Mesenchymal stem cell (in vitro differentiated cells and primary cell): ENCODE measurements at regions not wholly inside any gene's neighbourhood (a gene's known extent, or its start where the extent isn't known, plus 50 kb on each side); places are given as distances from the start of the nearest gene placed in this dataset.
"Not testable (repeated sequence)": the region's sequence is repeated elsewhere in the genome, so short reads cannot be mapped to it uniquely, and the experiment has no call there.

Source experiments
- DNase-seq: peaks from one replicate; pipeline ENCODE4 v3.0.0-alpha.2; 2013
- H2AFZ ChIP-seq: one replicate; pipeline ENCODE4 v1.6.1; 2013; ENCODE audit warnings: low read depth, mild to moderate bottlenecking, control low read depth, inconsistent platforms, low read length, moderate library complexity
- H2AK5ac ChIP-seq: 2 replicates; pipeline ENCODE4 v1.6.1; 2013; ENCODE audit warnings: low read length, moderate library complexity, mild to moderate bottlenecking, inconsistent platforms; ENCODE audit not compliant: severe bottlenecking
- H2BK120ac ChIP-seq: one replicate; pipeline ENCODE4 v1.6.1; 2013; ENCODE audit warnings: low read depth, mild to moderate bottlenecking, inconsistent platforms, low read length, moderate library complexity
- H2BK12ac ChIP-seq, 2 experiments: one replicate each; pipeline ENCODE4 v1.6.1; 2013; ENCODE audit warnings: inconsistent platforms in 2 of 2, low read length in 2 of 2, mild to moderate bottlenecking in 2 of 2, moderate library complexity in 2 of 2, control low read depth in 1 of 2
- H2BK15ac ChIP-seq: one replicate; pipeline ENCODE4 v1.6.1; 2013; ENCODE audit warnings: mild to moderate bottlenecking, low read depth, inconsistent platforms; ENCODE audit not compliant: poor library complexity, severe bottlenecking
- H2BK5ac ChIP-seq: 2 replicates; pipeline ENCODE4 v1.6.1; 2013; ENCODE audit warnings: low read depth, mild to moderate bottlenecking, low read length, control low read depth, inconsistent platforms; ENCODE audit not compliant: poor library complexity, severe bottlenecking
- H3K14ac ChIP-seq, 2 experiments: one replicate each; pipeline ENCODE4 v1.6.1; 2013; ENCODE audit warnings: inconsistent platforms in 2 of 2, low read length in 2 of 2, control low read depth in 1 of 2, mild to moderate bottlenecking in 1 of 2, moderate library complexity in 1 of 2
- H3K18ac ChIP-seq, 2 experiments: one replicate each; pipeline ENCODE4 v1.6.1; 2013; ENCODE audit warnings: inconsistent platforms in 2 of 2, low read length in 2 of 2, control low read depth in 1 of 2, low read depth in 1 of 2, mild to moderate bottlenecking in 1 of 2
- H3K23ac ChIP-seq, 2 experiments: one replicate each; pipeline ENCODE4 v1.6.1; 2013; ENCODE audit warnings: inconsistent platforms in 2 of 2, low read length in 2 of 2, mild to moderate bottlenecking in 2 of 2, moderate library complexity in 2 of 2, control low read depth in 1 of 2
- H3K27ac ChIP-seq: 2 replicates; pipeline ENCODE4 v1.5.1; 2013; ENCODE audit warnings: mild to moderate bottlenecking, moderate library complexity, low read length, control low read depth, inconsistent platforms; ENCODE audit not compliant: poor library complexity, severe bottlenecking
- H3K27me3 ChIP-seq, 2 experiments: 2 replicates each; pipeline versions ENCODE4 v1.6.1 to v1.7.0; 2013; ENCODE audit warnings: low read length in 2 of 2, mild to moderate bottlenecking in 2 of 2, moderate library complexity in 2 of 2, control low read depth in 1 of 2, inconsistent platforms in 1 of 2; ENCODE audit not compliant: control insufficient read depth in 1 of 2, insufficient read depth in 1 of 2
- H3K36me3 ChIP-seq, 2 experiments: 2 replicates each; pipeline versions ENCODE4 v1.6.1 to v1.7.0; 2013; ENCODE audit warnings: low read length in 2 of 2, control low read depth in 1 of 2, inconsistent platforms in 1 of 2, low read depth in 1 of 2, mild to moderate bottlenecking in 1 of 2; ENCODE audit not compliant: insufficient read depth in 2 of 2, control insufficient read depth in 1 of 2
- H3K4ac ChIP-seq, 2 experiments: one replicate each; pipeline ENCODE4 v1.6.1; 2013; ENCODE audit warnings: inconsistent platforms in 2 of 2, low read length in 2 of 2, mild to moderate bottlenecking in 2 of 2, moderate library complexity in 2 of 2, control low read depth in 1 of 2, low read depth in 1 of 2
- H3K4me1 ChIP-seq: 2 replicates; pipeline ENCODE4 v1.6.1; 2013; ENCODE audit warnings: low read depth, low read length, control low read depth; ENCODE audit not compliant: control insufficient read depth, insufficient read depth
- H3K4me2 ChIP-seq: 2 replicates; pipeline ENCODE4 v1.6.1; 2013; ENCODE audit warnings: low read length, mild to moderate bottlenecking, inconsistent platforms; ENCODE audit not compliant: poor library complexity, severe bottlenecking
- H3K4me3 ChIP-seq, 2 experiments: 2 replicates each; pipeline versions ENCODE4 v1.5.1 to v1.7.0; 2013; ENCODE audit warnings: low read length in 2 of 2, mild to moderate bottlenecking in 2 of 2, control low read depth in 1 of 2, low read depth in 1 of 2; ENCODE audit not compliant: insufficient read depth in 1 of 2
- H3K79me1 ChIP-seq: replicated peaks from 2 replicates; pipeline ENCODE4 v1.6.1; 2013; ENCODE audit warnings: mild to moderate bottlenecking, control low read depth, low read length, inconsistent platforms; ENCODE audit not compliant: poor library complexity, severe bottlenecking
- H3K9ac ChIP-seq: 2 replicates; pipeline ENCODE4 v1.7.0; 2013; ENCODE audit warnings: mild to moderate bottlenecking, low read length, moderate library complexity
- H3K9me3 ChIP-seq: 2 replicates; pipeline ENCODE4 v1.7.0; 2013; ENCODE audit warnings: mild to moderate bottlenecking, low read length; ENCODE audit not compliant: control insufficient read depth
- H4K8ac ChIP-seq: one replicate; pipeline ENCODE4 v1.6.1; 2013; ENCODE audit warnings: inconsistent platforms, mild to moderate bottlenecking, low read length, moderate library complexity
- H4K91ac ChIP-seq: one replicate; pipeline ENCODE4 v1.6.1; 2013; ENCODE audit warnings: mild to moderate bottlenecking, low read length, inconsistent platforms
- WGBS: methylation state at CpG from one replicate; pipeline ENCODE4 v1.1.7; 2013; ENCODE audit warnings: mixed read lengths; 5-methylcytosine and 5-hydroxymethylcytosine counted together

- 100% methylated on average over 2 of the region's 3 CpGs for WGBS
- no peak for DNase-seq
- H4K8ac ChIP-seq = no peak overlapping the region
- H2BK120ac ChIP-seq = no peak overlapping the region
- no peak overlapping the region for H2BK12ac ChIP-seq
- H3K23ac ChIP-seq = no peak overlapping the region
- no peak overlapping the region for H4K91ac ChIP-seq
- no peak overlapping the region for H2AFZ ChIP-seq
- H2AK5ac ChIP-seq = no peak overlapping the region
- H3K14ac ChIP-seq = no peak overlapping the region
- no peaks in the 10 kb centered on the region for H3K36me3 ChIP-seq
- peaks cover 2% of the 10 kb centered on the region for H3K9me3 ChIP-seq
- H3K27ac ChIP-seq = no peak overlapping the region
- H3K4me1 ChIP-seq = peaks cover 1% of the 10 kb centered on the region
- H2BK15ac ChIP-seq = no peak overlapping the region
- no peak overlapping the region for H2BK5ac ChIP-seq
- no peak overlapping the region for H3K4ac ChIP-seq
- peaks cover 0 to 8% of the 10 kb centered on the region in 2 experiments for H3K27me3 ChIP-seq
- H3K9ac ChIP-seq = no peak overlapping the region
- H3K4me2 ChIP-seq = no peak overlapping the region
- no peak overlapping the region for H3K4me3 ChIP-seq
- H3K18ac ChIP-seq = no peak overlapping the region
- H3K79me1 ChIP-seq = no peaks in the 10 kb centered on the region
Observed at GRCh38 chr6:111943726-111944125, 70.5 kb upstream of the FYN start.

- H3K27ac ChIP-seq = no peak overlapping the region
- no peak overlapping the region for H2BK15ac ChIP-seq
Observed at GRCh38 chr6:111944541-111944940, 71.3 kb upstream of the FYN start.

GRCh38 chr6:111949546-111949945 lies 76.3 kb upstream of the FYN start:
- Histone ChIP-seq H3K23ac (no peak overlapping the region), H2BK120ac (no peak overlapping the region), H3K27me3 (peaks cover 0 to 23% of the 10 kb centered on the region in 2 experiments), H3K79me1 (no peaks in the 10 kb centered on the region), H4K8ac (no peak overlapping the region), H2AFZ (no peak overlapping the region), H2BK5ac (no peak overlapping the region), H2BK15ac (no peak overlapping the region), H2BK12ac (no peak overlapping the region), H3K18ac (no peak overlapping the region), H3K36me3 (no peaks in the 10 kb centered on the region), H2AK5ac (peak overlapping the region; percentile 22), H3K4me3 (no peak overlapping the region), H4K91ac (no peak overlapping the region), H3K4ac (no peak overlapping the region), H3K27ac (no peak overlapping the region), H3K14ac (no peak overlapping the region), H3K4me2 (no peak overlapping the region), H3K9ac (no peak overlapping the region), H3K9me3 (no peaks in the 10 kb centered on the region), H3K4me1 (peaks cover 17% of the 10 kb centered on the region)
- DNase-seq = no peak
- 90% methylated on average over 3 of the region's 3 CpGs for WGBS

More at GRCh38 chr6:111944541-111944940, 71.3 kb upstream of the FYN start:
- peak; percentile 62 for DNase-seq
- no peak overlapping the region for H3K9ac ChIP-seq
- no peak overlapping the region for H2BK12ac ChIP-seq
- no peaks in the 10 kb centered on the region for H3K36me3 ChIP-seq
- H3K4me1 ChIP-seq = peaks cover 2% of the 10 kb centered on the region
- no peak overlapping the region for H2AFZ ChIP-seq
- no peak overlapping the region for H3K14ac ChIP-seq
- H4K8ac ChIP-seq = no peak overlapping the region
- peaks cover 0 to 16% of the 10 kb centered on the region in 2 experiments for H3K27me3 ChIP-seq
- no peak overlapping the region for H2BK120ac ChIP-seq
- no peak overlapping the region for H3K4me3 ChIP-seq
- H2BK5ac ChIP-seq = no peak overlapping the region
- H3K18ac ChIP-seq = no peak overlapping the region
- H3K79me1 ChIP-seq = no peaks in the 10 kb centered on the region
- no peak overlapping the region for H2AK5ac ChIP-seq
- no peak overlapping the region for H3K23ac ChIP-seq
- peaks cover 2% of the 10 kb centered on the region for H3K9me3 ChIP-seq
- no peak overlapping the region for H3K4me2 ChIP-seq
- H4K91ac ChIP-seq = no peak overlapping the region
- H3K4ac ChIP-seq = no peak overlapping the region
- WGBS = 75% methylated on average over 2 of the region's 2 CpGs

GRCh38 chr6:111949984-111950383 lies 76.7 kb upstream of the FYN start:
- Histone ChIP-seq H3K4me1 (peaks cover 17% of the 10 kb centered on the region), H3K27me3 (peaks cover 0 to 27% of the 10 kb centered on the region in 2 experiments)
- H2AFZ ChIP-seq, H3K9me3 ChIP-seq, H2BK120ac ChIP-seq, H3K9ac ChIP-seq, H3K18ac ChIP-seq, H3K4me2 ChIP-seq, H2BK12ac ChIP-seq, H2AK5ac ChIP-seq, H2BK5ac ChIP-seq, H2BK15ac ChIP-seq, H4K91ac ChIP-seq, H3K4me3 ChIP-seq, H4K8ac ChIP-seq, H3K79me1 ChIP-seq, H3K36me3 ChIP-seq, DNase-seq, H3K23ac ChIP-seq, H3K4ac ChIP-seq, H3K14ac ChIP-seq, H3K27ac ChIP-seq: not testable (repeated sequence)
- 72% methylated on average over 3 of the region's 3 CpGs for WGBS
